ENCODE measurements at regions not wholly inside any gene's neighbourhood (a gene's known extent, or its start where the extent isn't known, plus 50 kb on each side); places are given as distances from the start of the nearest gene placed in this dataset.

- TF ChIP-seq GABPA (IDR thresholded peaks at IDR 0.05; ENCODE audit: borderline replicate concordance, insufficient read depth, low read length), result no peak
- TF ChIP-seq JUND (IDR thresholded peaks at IDR 0.05; ENCODE audit: low read length), result no peak
- TF ChIP-seq, protein P1, sequence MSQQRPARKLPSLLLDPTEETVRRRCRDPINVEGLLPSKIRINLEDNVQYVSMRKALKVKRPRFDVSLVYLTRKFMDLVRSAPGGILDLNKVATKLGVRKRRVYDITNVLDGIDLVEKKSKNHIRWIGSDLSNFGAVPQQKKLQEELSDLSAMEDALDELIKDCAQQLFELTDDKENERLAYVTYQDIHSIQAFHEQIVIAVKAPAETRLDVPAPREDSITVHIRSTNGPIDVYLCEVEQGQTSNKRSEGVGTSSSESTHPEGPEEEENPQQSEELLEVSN (IDR thresholded peaks at IDR 0.05), result no peak
- no peak for TF ChIP-seq SRF (IDR thresholded peaks at IDR 0.05; ENCODE audit: low read depth, low read length)
- no peak for TF ChIP-seq CTCF (IDR thresholded peaks at IDR 0.05; ENCODE audit: control extremely low read depth in 1 of 3, insufficient read depth in 1 of 3, low read depth in 1 of 3, low read length in 3 of 3)
- no peak for TF ChIP-seq POLR2A (IDR thresholded peaks at IDR 0.05; ENCODE audit: control extremely low read depth in 1 of 2, low read depth in 2 of 2, low read length in 2 of 2)
- TF ChIP-seq POLR2AphosphoS5 (IDR thresholded peaks at IDR 0.05; ENCODE audit: low read depth, low read length), result no peak
- no peak for TF ChIP-seq ATF2 (IDR thresholded peaks at IDR 0.05; ENCODE audit: low read length)
- TF ChIP-seq CHD1 (IDR thresholded peaks at IDR 0.05; ENCODE audit: low read depth, low read length), result no peak
Observed at GRCh38 chr17:13725288-13725990, 123.7 kb upstream of the HS3ST3A1 start.

Data from H1 (cell line).